Stimulated activated CD8-positive, alpha-beta memory T cell treated with anti-CD3 and anti-CD28 coated beads, Interleukin-4, amount 100 ng/mL, for 4 hours (primary cell): ENCODE measurements at regions not wholly inside any gene's neighbourhood (a gene's known extent, or its start where the extent isn't known, plus 50 kb on each side); places are given as distances from the start of the nearest gene placed in this dataset.
"Not testable (repeated sequence)": the region's sequence is repeated elsewhere in the genome, so short reads cannot be mapped to it uniquely, and the experiment has no call there.

Source experiments
- DNase-seq, 2 donors: peaks; one replicate each; pipeline ENCODE4 v3.0.0-alpha.2; 2020; ENCODE audit warnings: low read depth in 2 of 2, low spot score in 1 of 2

- not testable (repeated sequence) for DNase-seq
Measured at GRCh38 chr1:66424530-66424929, 109.4 kb upstream of the SGIP1 start.

GRCh38 chr1:66426239-66426853 is 107.6 kb upstream of the SGIP1 start:
- no peak for DNase-seq

- not testable (repeated sequence) for DNase-seq
Measured at GRCh38 chr1:66430815-66431214, 103.1 kb upstream of the SGIP1 start.

GRCh38 chr1:66431999-66432398 is 102.0 kb upstream of the SGIP1 start:
- DNase-seq: no peak

- DNase-seq: no peak
Measured at GRCh38 chr1:66433611-66434010, 100.3 kb upstream of the SGIP1 start.

GRCh38 chr1:66434096-66434495 is 99.9 kb upstream of the SGIP1 start:
- no peak for DNase-seq

GRCh38 chr1:66435541-66435940 is 98.4 kb upstream of the SGIP1 start:
- DNase-seq: no peak

- peak in 1 of 2 donors; percentile 7 for DNase-seq
Measured at GRCh38 chr1:66436378-66437135, 97.4 kb upstream of the SGIP1 start.

- no peak for DNase-seq
Measured at GRCh38 chr1:66437136-66437401, 96.9 kb upstream of the SGIP1 start.

- no peak for DNase-seq
Measured at GRCh38 chr1:66438062-66438461, 95.9 kb upstream of the SGIP1 start.

GRCh38 chr1:66438501-66438900 is 95.5 kb upstream of the SGIP1 start:
- DNase-seq: no peak

- no peak for DNase-seq
Measured at GRCh38 chr1:66439031-66439740, 94.8 kb upstream of the SGIP1 start.

GRCh38 chr1:66443793-66444192 is 90.2 kb upstream of the SGIP1 start:
- DNase-seq: no peak

GRCh38 chr1:66444438-66445265 is 89.3 kb upstream of the SGIP1 start:
- DNase-seq: no peak

- DNase-seq: peak; percentile 15 to 17
Measured at GRCh38 chr1:66445492-66446181, 88.3 kb upstream of the SGIP1 start.

GRCh38 chr1:66446261-66447001 is 87.5 kb upstream of the SGIP1 start:
- no peak for DNase-seq

- DNase-seq: no peak
Measured at GRCh38 chr1:66450043-66450514, 83.9 kb upstream of the SGIP1 start.

GRCh38 chr1:66450847-66451246 is 83.1 kb upstream of the SGIP1 start:
- no peak for DNase-seq

- DNase-seq: no peak
Measured at GRCh38 chr1:66452162-66452561, 81.8 kb upstream of the SGIP1 start.

GRCh38 chr1:66452982-66453381 is 81.0 kb upstream of the SGIP1 start:
- no peak for DNase-seq
